AG04449 (cell line): ENCODE measurements at regions not wholly inside any gene's neighbourhood (a gene's known extent, or its start where the extent isn't known, plus 50 kb on each side); places are given as distances from the start of the nearest gene placed in this dataset.

Experiments used
- CTCF ChIA-PET: fragments of 350-600 bp; formaldehyde crosslinking; extraction: SDS; loops from one replicate; lab custom pipeline; 2021; ENCODE audit warnings: antibody characterized with exemption; lab: Yijun Ruan, JAX
- POLR2A ChIA-PET: fragments of 400-600, 350-600 bp; formaldehyde crosslinking; extraction: SDS; loops from one replicate; lab custom pipeline; 2020; ENCODE audit warnings: antibody characterized with exemption, inconsistent platforms; lab: Yijun Ruan, JAX
- DNase-seq: peaks from one replicate; pipeline ENCODE4 v3.0.0-alpha.2; 2010; ENCODE audit warnings: low read depth, low spot score
- H3K4me3 ChIP-seq: 2 replicates; pipeline ENCODE4 v1.5.1; 2011; ENCODE audit warnings: low read depth, mild to moderate bottlenecking, control low read depth, low read length
- CTCF ChIP-seq: IDR thresholded peaks from one replicate; pipeline ENCODE4 v1.5.1; 2011; ENCODE audit warnings: mild to moderate bottlenecking, moderate library complexity, low read length, control low read depth, inconsistent platforms; ENCODE audit not compliant: insufficient read depth; ENCODE audit errors: missing control alignments

- POLR2A ChIA-PET: no interaction called here
- DNase-seq: no peak
- H3K4me3 ChIP-seq: no peak overlapping the region
- CTCF ChIA-PET: no interaction called here
- TF ChIP-seq CTCF: no peak
These were observed 120.7 kb downstream of the EDN3 start for GRCh38 chr20:59421089-59421488.

GRCh38 chr20:59421920-59422637 lies 121.7 kb downstream of the EDN3 start:
- DNase-seq: no peak
- CTCF ChIA-PET: no interaction called here
- POLR2A ChIA-PET: no interaction called here
- no peak for TF ChIP-seq CTCF
- H3K4me3 ChIP-seq: no peak overlapping the region

- no peak overlapping the region for H3K4me3 ChIP-seq
- no peak for TF ChIP-seq CTCF
- ChIA-PET POLR2A (no interaction called here), CTCF (interaction anchor here (1.3 kb wide), 1 partner anchor 553 kb away, joined by 4 read pairs; no protein-coding TSS in a partner anchor)
- no peak for DNase-seq
These were observed 122.6 kb downstream of the EDN3 start for GRCh38 chr20:59422872-59423544.

GRCh38 chr20:59424976-59425375 lies 124.6 kb downstream of the EDN3 start:
- no peak for DNase-seq
- POLR2A ChIA-PET: no interaction called here
- no peak for TF ChIP-seq CTCF
- no peak overlapping the region for H3K4me3 ChIP-seq
- CTCF ChIA-PET: interaction anchor here (0.6 kb wide), 1 partner anchor 1009 kb away, joined by 3 read pairs; no protein-coding TSS in a partner anchor

- ChIA-PET CTCF (interaction anchor here (0.8 kb wide), 1 partner anchor 21 kb away, joined by 3 read pairs; no protein-coding TSS in a partner anchor), POLR2A (no interaction called here)
- H3K4me3 ChIP-seq: no peak overlapping the region
- no peak for DNase-seq
- TF ChIP-seq CTCF: no peak
These were observed 125.2 kb downstream of the EDN3 start for GRCh38 chr20:59425572-59425971.

GRCh38 chr20:59428006-59428405 lies 127.6 kb downstream of the EDN3 start:
- POLR2A ChIA-PET: no interaction called here
- DNase-seq: no peak
- H3K4me3 ChIP-seq: no peak overlapping the region
- no peak for TF ChIP-seq CTCF
- CTCF ChIA-PET: no interaction called here
